Testis (tissue), 2 donors: ENCODE measurements at regions not wholly inside any gene's neighbourhood (a gene's known extent, or its start where the extent isn't known, plus 50 kb on each side); places are given as distances from the start of the nearest gene placed in this dataset.
"Not testable (repeated sequence)": the region's sequence is repeated elsewhere in the genome, so short reads cannot be mapped to it uniquely, and the experiment has no call there.

Source experiments
- POLR2A ChIP-seq: fragments of 450-650 bp; IDR thresholded peaks from one replicate; pipeline ENCODE4 v1.6.1; 2017; ENCODE audit warnings: antibody characterized with exemption, mild to moderate bottlenecking, moderate library complexity
- TF ChIP-seq, protein P1 (sequence below), 3 experiments: fragments of 450-650 bp in 2 of 3; fragments of 200-600 bp in 1 of 3; sonication (generic) in 1 of 3; IDR thresholded peaks; one replicate each; pipeline ENCODE4 v1.5.1; 2016 to 2019; ENCODE audit warnings: antibody characterized with exemption in 3 of 3, mild to moderate bottlenecking in 2 of 3, moderate library complexity in 1 of 3

DNA sequence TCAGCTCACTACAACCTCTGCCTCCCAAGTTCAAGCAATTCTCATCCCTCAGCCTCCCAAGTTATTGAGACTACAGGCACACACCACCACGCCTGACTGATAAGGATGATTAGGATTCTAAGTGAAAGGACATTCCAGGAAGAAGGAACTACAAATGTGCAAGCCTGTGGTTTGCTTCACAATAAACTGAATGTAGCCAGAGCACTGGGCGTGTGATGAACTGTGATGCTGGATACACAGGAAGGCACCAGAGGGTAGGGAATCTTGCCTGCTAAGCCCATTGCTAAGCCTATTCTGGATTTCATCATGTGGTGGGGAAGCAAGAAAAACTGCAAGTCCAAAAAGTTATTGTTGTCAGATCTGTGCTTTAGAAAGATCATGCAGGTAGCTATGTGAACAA is 177.9 kb upstream of the KCTD7 start:
- TF ChIP-seq, protein P1, sequence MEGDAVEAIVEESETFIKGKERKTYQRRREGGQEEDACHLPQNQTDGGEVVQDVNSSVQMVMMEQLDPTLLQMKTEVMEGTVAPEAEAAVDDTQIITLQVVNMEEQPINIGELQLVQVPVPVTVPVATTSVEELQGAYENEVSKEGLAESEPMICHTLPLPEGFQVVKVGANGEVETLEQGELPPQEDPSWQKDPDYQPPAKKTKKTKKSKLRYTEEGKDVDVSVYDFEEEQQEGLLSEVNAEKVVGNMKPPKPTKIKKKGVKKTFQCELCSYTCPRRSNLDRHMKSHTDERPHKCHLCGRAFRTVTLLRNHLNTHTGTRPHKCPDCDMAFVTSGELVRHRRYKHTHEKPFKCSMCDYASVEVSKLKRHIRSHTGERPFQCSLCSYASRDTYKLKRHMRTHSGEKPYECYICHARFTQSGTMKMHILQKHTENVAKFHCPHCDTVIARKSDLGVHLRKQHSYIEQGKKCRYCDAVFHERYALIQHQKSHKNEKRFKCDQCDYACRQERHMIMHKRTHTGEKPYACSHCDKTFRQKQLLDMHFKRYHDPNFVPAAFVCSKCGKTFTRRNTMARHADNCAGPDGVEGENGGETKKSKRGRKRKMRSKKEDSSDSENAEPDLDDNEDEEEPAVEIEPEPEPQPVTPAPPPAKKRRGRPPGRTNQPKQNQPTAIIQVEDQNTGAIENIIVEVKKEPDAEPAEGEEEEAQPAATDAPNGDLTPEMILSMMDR (IDR thresholded peaks at IDR 0.05), result not testable (repeated sequence)
- TF ChIP-seq POLR2A, result not testable (repeated sequence)
